ENCODE measurements at regions not wholly inside any gene's neighbourhood (a gene's known extent, or its start where the extent isn't known, plus 50 kb on each side); places are given as distances from the start of the nearest gene placed in this dataset.

DNA sequence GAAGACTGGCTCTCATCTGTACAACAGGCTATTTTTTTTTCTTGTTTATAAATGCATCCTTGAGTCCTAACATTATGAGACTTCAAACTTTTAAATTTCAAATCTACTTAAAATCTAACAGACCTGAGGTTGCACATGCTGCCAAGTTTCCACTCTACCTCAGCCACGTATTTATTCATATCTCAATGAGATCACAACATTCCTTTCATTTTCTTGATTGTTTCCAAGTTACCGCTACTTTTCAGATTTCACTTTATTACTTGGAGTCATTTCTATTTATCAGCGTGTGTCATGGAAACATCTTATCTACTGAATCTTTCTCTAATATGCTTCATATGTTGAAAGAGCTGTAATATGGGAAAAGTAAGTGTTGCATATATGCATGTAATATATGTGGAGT, 1257.5 kb upstream of the ATXN8OS start:
- H3K4me3 Mint-ChIP-seq (ENCODE audit: unreplicated experiment): no peak overlapping the region
- no peaks in the 10 kb centered on the region for H3K79me2 ChIP-seq (ENCODE audit: insufficient read depth, low read length)
- peak overlapping the region; percentile 17 for H3K9ac ChIP-seq (ENCODE audit: low read length)
- H3K4me3 ChIP-seq (ENCODE audit: insufficient read depth, low read depth, low read length): no peak overlapping the region
- no peaks in the 10 kb centered on the region for H3K27me3 Mint-ChIP-seq (ENCODE audit: low read depth, unreplicated experiment)
- no peak overlapping the region for H2AFZ ChIP-seq (ENCODE audit: low read depth, low read length)
- TF ChIP-seq EZH2 (IDR thresholded peaks at IDR 0.05; ENCODE audit: insufficient read depth, low read length): no peak
- TF ChIP-seq, protein P1, sequence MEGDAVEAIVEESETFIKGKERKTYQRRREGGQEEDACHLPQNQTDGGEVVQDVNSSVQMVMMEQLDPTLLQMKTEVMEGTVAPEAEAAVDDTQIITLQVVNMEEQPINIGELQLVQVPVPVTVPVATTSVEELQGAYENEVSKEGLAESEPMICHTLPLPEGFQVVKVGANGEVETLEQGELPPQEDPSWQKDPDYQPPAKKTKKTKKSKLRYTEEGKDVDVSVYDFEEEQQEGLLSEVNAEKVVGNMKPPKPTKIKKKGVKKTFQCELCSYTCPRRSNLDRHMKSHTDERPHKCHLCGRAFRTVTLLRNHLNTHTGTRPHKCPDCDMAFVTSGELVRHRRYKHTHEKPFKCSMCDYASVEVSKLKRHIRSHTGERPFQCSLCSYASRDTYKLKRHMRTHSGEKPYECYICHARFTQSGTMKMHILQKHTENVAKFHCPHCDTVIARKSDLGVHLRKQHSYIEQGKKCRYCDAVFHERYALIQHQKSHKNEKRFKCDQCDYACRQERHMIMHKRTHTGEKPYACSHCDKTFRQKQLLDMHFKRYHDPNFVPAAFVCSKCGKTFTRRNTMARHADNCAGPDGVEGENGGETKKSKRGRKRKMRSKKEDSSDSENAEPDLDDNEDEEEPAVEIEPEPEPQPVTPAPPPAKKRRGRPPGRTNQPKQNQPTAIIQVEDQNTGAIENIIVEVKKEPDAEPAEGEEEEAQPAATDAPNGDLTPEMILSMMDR (IDR thresholded peaks at IDR 0.05; ENCODE audit: insufficient read depth, low read depth, low read length): no peak
- H3K4me1 ChIP-seq (ENCODE audit: insufficient read depth, low read length): peaks cover 6% of the 10 kb centered on the region
- no peak overlapping the region for H3K27ac Mint-ChIP-seq (ENCODE audit: unreplicated experiment)
- peak overlapping the region; percentile 59 for H3K27ac ChIP-seq (ENCODE audit: low read depth, low read length)
- no peaks in the 10 kb centered on the region for H3K9me3 Mint-ChIP-seq (ENCODE audit: unreplicated experiment)
- FAIRE-seq (no peak), DNase-seq (ENCODE audit: low read depth) (peak; percentile 74)
- H3K4me2 ChIP-seq (ENCODE audit: low read length): no peak overlapping the region
- H3K4me1 Mint-ChIP-seq (ENCODE audit: low read depth, unreplicated experiment): peaks cover 4% of the 10 kb centered on the region
- H3K36me3 Mint-ChIP-seq (ENCODE audit: low read depth, unreplicated experiment): no peaks in the 10 kb centered on the region
- H3K9me3 ChIP-seq (ENCODE audit: insufficient read depth, low read depth, low read length): no peaks in the 10 kb centered on the region
- no peaks in the 10 kb centered on the region for H4K20me1 ChIP-seq (ENCODE audit: insufficient read depth, low read length)
- H3K27me3 ChIP-seq (ENCODE audit: insufficient read depth, low read length): no peaks in the 10 kb centered on the region
- no peaks in the 10 kb centered on the region for H3K36me3 ChIP-seq (ENCODE audit: insufficient read depth, low read length)

DNA sequence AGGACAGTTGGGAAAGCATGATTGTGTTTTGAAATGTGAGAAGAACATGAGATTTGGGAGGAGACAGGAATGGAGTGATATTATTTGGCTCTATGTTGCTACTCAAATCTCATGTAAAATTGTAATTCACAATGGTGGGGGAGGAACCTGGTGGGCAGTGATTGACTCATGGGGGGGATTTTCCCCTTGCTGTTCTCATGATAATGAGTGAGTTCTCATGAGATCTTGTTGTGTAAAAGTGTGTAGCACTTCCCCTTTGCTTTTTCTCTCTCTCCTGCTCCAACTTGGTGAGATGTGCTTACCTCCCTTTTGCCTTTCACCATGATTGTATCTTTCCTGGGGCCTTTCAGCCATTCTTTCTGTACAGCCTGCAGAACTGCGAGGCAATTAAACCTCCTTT, 1261.0 kb upstream of the ATXN8OS start:
- DNase-seq (ENCODE audit: low read depth): no peak
- H3K36me3 Mint-ChIP-seq (ENCODE audit: low read depth, unreplicated experiment): no peaks in the 10 kb centered on the region
- no peak overlapping the region for H3K4me3 ChIP-seq (ENCODE audit: insufficient read depth, low read depth, low read length)
- no peaks in the 10 kb centered on the region for H3K36me3 ChIP-seq (ENCODE audit: insufficient read depth, low read length)
- H3K27me3 ChIP-seq (ENCODE audit: insufficient read depth, low read length): no peaks in the 10 kb centered on the region
- no peak overlapping the region for H3K27ac ChIP-seq (ENCODE audit: low read depth, low read length)
- no peaks in the 10 kb centered on the region for H3K27me3 Mint-ChIP-seq (ENCODE audit: low read depth, unreplicated experiment)
- no peak overlapping the region for H3K9ac ChIP-seq (ENCODE audit: low read length)
- H4K20me1 ChIP-seq (ENCODE audit: insufficient read depth, low read length): no peaks in the 10 kb centered on the region
- H3K9me3 ChIP-seq (ENCODE audit: insufficient read depth, low read depth, low read length): no peaks in the 10 kb centered on the region
- H3K9me3 Mint-ChIP-seq (ENCODE audit: unreplicated experiment): no peaks in the 10 kb centered on the region
- no peak overlapping the region for H3K4me2 ChIP-seq (ENCODE audit: low read length)
- H3K79me2 ChIP-seq (ENCODE audit: insufficient read depth, low read length): no peaks in the 10 kb centered on the region
- TF ChIP-seq, protein P1 (IDR thresholded peaks at IDR 0.05; ENCODE audit: insufficient read depth, low read depth, low read length): no peak
- no peak for TF ChIP-seq EZH2 (IDR thresholded peaks at IDR 0.05; ENCODE audit: insufficient read depth, low read length)
- no peak overlapping the region for H3K27ac Mint-ChIP-seq (ENCODE audit: unreplicated experiment)
- no peak overlapping the region for H2AFZ ChIP-seq (ENCODE audit: low read depth, low read length)
- peaks cover 6% of the 10 kb centered on the region for H3K4me1 ChIP-seq (ENCODE audit: insufficient read depth, low read length)
- no peak for FAIRE-seq
- H3K4me1 Mint-ChIP-seq (ENCODE audit: low read depth, unreplicated experiment): peaks cover 4% of the 10 kb centered on the region
- H3K4me3 Mint-ChIP-seq (ENCODE audit: unreplicated experiment): no peak overlapping the region

DNA sequence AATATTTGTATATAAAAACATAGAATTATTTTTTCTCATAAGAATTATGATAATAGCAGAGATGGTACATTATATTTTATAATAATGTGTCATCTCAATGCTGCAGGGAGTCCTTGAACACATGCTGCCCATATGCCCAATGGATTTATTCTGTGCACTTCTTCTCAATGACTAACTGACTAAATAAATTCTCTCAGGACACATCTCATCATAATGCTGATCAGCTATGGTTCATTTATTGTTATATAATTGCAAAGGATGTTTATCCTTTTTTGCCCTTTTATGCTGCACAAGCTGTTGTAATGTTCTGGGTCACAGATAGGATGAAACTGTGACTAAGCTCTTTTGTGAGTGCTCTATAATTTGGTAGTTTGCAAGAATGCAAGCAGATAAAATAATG, 1273.3 kb upstream of the ATXN8OS start:
- no peak overlapping the region for H3K27ac ChIP-seq (ENCODE audit: low read depth, low read length)
- H3K9me3 ChIP-seq (ENCODE audit: insufficient read depth, low read depth, low read length): no peaks in the 10 kb centered on the region
- DNase-seq (ENCODE audit: low read depth): no peak

More for the DNA sequence above, 1273.3 kb upstream of the ATXN8OS start:
- no peak for TF ChIP-seq EZH2 (IDR thresholded peaks at IDR 0.05; ENCODE audit: insufficient read depth, low read length)
- TF ChIP-seq, protein P1 (IDR thresholded peaks at IDR 0.05; ENCODE audit: insufficient read depth, low read depth, low read length): no peak
- H3K36me3 Mint-ChIP-seq (ENCODE audit: low read depth, unreplicated experiment): no peaks in the 10 kb centered on the region
- Histone ChIP-seq H3K4me2 (ENCODE audit: low read length) (no peak overlapping the region), H3K36me3 (ENCODE audit: insufficient read depth, low read length) (no peaks in the 10 kb centered on the region), H3K4me3 (ENCODE audit: insufficient read depth, low read depth, low read length) (no peak overlapping the region), H4K20me1 (ENCODE audit: insufficient read depth, low read length) (no peaks in the 10 kb centered on the region), H3K27me3 (ENCODE audit: insufficient read depth, low read length) (no peaks in the 10 kb centered on the region), H2AFZ (ENCODE audit: low read depth, low read length) (no peak overlapping the region), H3K4me1 (ENCODE audit: insufficient read depth, low read length) (no peaks in the 10 kb centered on the region), H3K9ac (ENCODE audit: low read length) (no peak overlapping the region), H3K79me2 (ENCODE audit: insufficient read depth, low read length) (no peaks in the 10 kb centered on the region)
- H3K4me3 Mint-ChIP-seq (ENCODE audit: unreplicated experiment): no peak overlapping the region
- H3K27ac Mint-ChIP-seq (ENCODE audit: unreplicated experiment): no peak overlapping the region
- FAIRE-seq: no peak
- H3K4me1 Mint-ChIP-seq (ENCODE audit: low read depth, unreplicated experiment): no peaks in the 10 kb centered on the region
- H3K9me3 Mint-ChIP-seq (ENCODE audit: unreplicated experiment): no peaks in the 10 kb centered on the region
- no peaks in the 10 kb centered on the region for H3K27me3 Mint-ChIP-seq (ENCODE audit: low read depth, unreplicated experiment)
